HL-60 (cell line): ENCODE measurements at regions not wholly inside any gene's neighbourhood (a gene's known extent, or its start where the extent isn't known, plus 50 kb on each side); places are given as distances from the start of the nearest gene placed in this dataset.

Source experiments
- DNase-seq, 2 experiments: peaks; one replicate each; pipeline ENCODE4 v3.0.0-alpha.2; 2010 to 2020; ENCODE audit warnings: low read depth in 1 of 2, low spot score in 1 of 2
- H3K27ac ChIP-seq: fragments of 250-450 bp; sonication (Bioruptor Pico); replicated peaks from 2 replicates; pipeline ENCODE4 v1.5.1; 2020; ENCODE audit warnings: mild to moderate bottlenecking, moderate library complexity
- H3K27me3 ChIP-seq: fragments of 250-450 bp; sonication (Bioruptor Pico); 2 replicates; pipeline ENCODE4 v1.5.1; 2021; ENCODE audit warnings: mild to moderate bottlenecking, moderate library complexity; ENCODE audit not compliant: insufficient read depth, poor library complexity, severe bottlenecking
- H3K4me3 ChIP-seq: replicated peaks from 2 replicates; pipeline ENCODE4 v1.5.1; 2011; ENCODE audit warnings: mild to moderate bottlenecking, control low read depth, low read length; ENCODE audit not compliant: insufficient read depth
- GABPA ChIP-seq: IDR thresholded peaks from 2 replicates; pipeline ENCODE4 v1.6.1; 2012; ENCODE audit warnings: low read depth
- POLR2AphosphoS5 ChIP-seq: IDR thresholded peaks from 2 replicates; pipeline ENCODE4 v1.6.1; 2012; ENCODE audit warnings: low read depth
- REST ChIP-seq: IDR thresholded peaks from 2 replicates; pipeline ENCODE4 v1.6.1; 2012; ENCODE audit warnings: low read depth; ENCODE audit not compliant: insufficient replicate concordance
- SPI1 ChIP-seq: IDR thresholded peaks from 2 replicates; pipeline ENCODE4 v1.6.1; 2012; ENCODE audit warnings: low read depth, mild to moderate bottlenecking, borderline replicate concordance
- TF ChIP-seq, protein P1 (sequence below): IDR thresholded peaks from one replicate; pipeline ENCODE4 v1.5.1; 2011; ENCODE audit warnings: low read length, control low read depth, inconsistent platforms; ENCODE audit not compliant: insufficient read depth

DNA sequence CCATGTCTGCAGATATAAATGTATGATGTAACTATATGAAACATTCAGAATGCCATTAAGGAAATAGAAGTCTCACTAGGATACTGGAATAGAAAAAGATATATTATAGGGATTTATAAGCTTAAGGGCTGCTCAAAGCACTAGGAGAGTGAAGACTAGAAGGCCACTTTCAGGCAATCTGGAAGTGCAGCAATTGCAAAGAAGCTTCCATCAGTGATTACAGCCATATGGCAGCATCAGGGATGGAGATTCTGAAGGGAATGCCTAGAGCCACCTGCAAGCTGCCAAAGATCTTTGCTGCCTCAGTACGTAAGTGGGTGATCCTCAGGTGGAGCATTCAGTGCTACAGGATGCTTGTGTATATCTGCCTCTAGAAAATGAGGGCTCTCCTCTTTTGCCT is 796.2 kb upstream of the EPHA7 start:
- no peak overlapping the region for H3K4me3 ChIP-seq
- H3K27me3 ChIP-seq: no peaks in the 10 kb centered on the region
- H3K27ac ChIP-seq: no peak overlapping the region
- no peak for TF ChIP-seq SPI1
- TF ChIP-seq REST: no peak
- TF ChIP-seq, protein P1, sequence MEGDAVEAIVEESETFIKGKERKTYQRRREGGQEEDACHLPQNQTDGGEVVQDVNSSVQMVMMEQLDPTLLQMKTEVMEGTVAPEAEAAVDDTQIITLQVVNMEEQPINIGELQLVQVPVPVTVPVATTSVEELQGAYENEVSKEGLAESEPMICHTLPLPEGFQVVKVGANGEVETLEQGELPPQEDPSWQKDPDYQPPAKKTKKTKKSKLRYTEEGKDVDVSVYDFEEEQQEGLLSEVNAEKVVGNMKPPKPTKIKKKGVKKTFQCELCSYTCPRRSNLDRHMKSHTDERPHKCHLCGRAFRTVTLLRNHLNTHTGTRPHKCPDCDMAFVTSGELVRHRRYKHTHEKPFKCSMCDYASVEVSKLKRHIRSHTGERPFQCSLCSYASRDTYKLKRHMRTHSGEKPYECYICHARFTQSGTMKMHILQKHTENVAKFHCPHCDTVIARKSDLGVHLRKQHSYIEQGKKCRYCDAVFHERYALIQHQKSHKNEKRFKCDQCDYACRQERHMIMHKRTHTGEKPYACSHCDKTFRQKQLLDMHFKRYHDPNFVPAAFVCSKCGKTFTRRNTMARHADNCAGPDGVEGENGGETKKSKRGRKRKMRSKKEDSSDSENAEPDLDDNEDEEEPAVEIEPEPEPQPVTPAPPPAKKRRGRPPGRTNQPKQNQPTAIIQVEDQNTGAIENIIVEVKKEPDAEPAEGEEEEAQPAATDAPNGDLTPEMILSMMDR: no peak
- TF ChIP-seq POLR2AphosphoS5: no peak
- TF ChIP-seq GABPA: no peak
- no peak for DNase-seq

DNA sequence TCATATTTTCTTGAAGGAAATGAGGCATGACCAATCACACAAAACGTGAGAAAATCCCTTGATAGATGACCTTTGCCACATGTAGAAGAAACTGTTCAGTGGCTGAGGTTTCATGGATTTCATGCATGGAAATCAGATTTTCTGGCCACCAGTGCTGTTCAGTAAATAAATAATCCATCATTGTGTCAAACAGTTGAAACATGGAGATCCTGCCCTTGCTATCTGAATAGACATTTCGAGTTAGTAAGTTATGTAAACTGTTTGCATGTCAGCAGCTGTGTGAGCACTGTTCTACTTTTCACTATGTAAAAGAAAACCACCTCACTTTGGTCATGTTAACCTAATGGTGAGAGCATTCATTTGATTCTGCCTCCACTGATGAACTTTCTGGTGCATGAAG is 793.9 kb upstream of the EPHA7 start:
- H3K4me3 ChIP-seq: no peak overlapping the region

GRCh38 chr6:94196891-94197290 is 777.5 kb upstream of the EPHA7 start:
- Histone ChIP-seq H3K4me3 (no peak overlapping the region), H3K27me3 (no peaks in the 10 kb centered on the region), H3K27ac (no peak overlapping the region)
- no peak for DNase-seq
- TF ChIP-seq REST: no peak

More for the DNA sequence above, 793.9 kb upstream of the EPHA7 start:
- DNase-seq: no peak
- Histone ChIP-seq H3K27me3 (no peaks in the 10 kb centered on the region), H3K27ac (no peak overlapping the region)
- no peak for TF ChIP-seq SPI1
- TF ChIP-seq POLR2AphosphoS5: no peak
- TF ChIP-seq, protein P1: no peak
- no peak for TF ChIP-seq GABPA
- no peak for TF ChIP-seq REST

DNA sequence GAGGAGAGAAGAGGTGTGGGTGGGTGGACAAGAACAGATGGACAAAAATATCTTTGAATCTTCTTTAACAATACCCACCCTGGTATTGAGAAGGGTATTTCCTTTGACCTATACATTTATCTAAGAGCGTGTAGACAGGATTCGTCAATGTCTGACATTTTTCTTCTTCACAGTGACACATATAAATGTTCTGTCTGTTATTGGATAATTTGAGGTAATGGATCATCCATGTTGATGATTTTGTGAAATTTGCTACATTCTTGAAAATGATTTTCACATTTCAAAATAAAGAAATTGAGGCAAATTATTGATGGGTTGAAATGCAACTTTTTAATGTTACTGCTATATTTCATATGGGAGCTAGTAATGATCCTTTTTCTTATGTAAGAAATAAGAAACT is 770.7 kb upstream of the EPHA7 start:
- H3K27ac ChIP-seq: no peak overlapping the region
- TF ChIP-seq REST: no peak
- TF ChIP-seq, protein P1: no peak
- no peak for DNase-seq
- H3K4me3 ChIP-seq: no peak overlapping the region
- no peaks in the 10 kb centered on the region for H3K27me3 ChIP-seq
